Upper lobe of left lung (tissue), 4 donors: ENCODE measurements at regions not wholly inside any gene's neighbourhood (a gene's known extent, or its start where the extent isn't known, plus 50 kb on each side); places are given as distances from the start of the nearest gene placed in this dataset.

Experiments
- EP300 ChIP-seq, 4 donors: sonication (generic); formaldehyde crosslinking; IDR thresholded peaks; one replicate each; pipeline ENCODE4 v1.5.1; 2017; ENCODE audit warnings: antibody characterized with exemption in 4 of 4, control low read depth in 2 of 4
- POLR2A ChIP-seq, 4 donors: fragments of 450-650 bp; IDR thresholded peaks; one replicate each; pipeline ENCODE4 v1.5.1; 2016 to 2017; ENCODE audit warnings: antibody characterized with exemption in 4 of 4, mild to moderate bottlenecking in 2 of 4
- POLR2AphosphoS5 ChIP-seq, 2 donors: sonication (generic); formaldehyde crosslinking; IDR thresholded peaks; one replicate each; pipeline ENCODE4 v1.5.1; 2017; ENCODE audit warnings: antibody characterized with exemption in 2 of 2
- TF ChIP-seq, protein P1 (sequence below), 6 experiments: fragments of 450-650 bp in 4 of 6; fragments of 200-600 bp in 2 of 6; sonication (generic) in 2 of 6; IDR thresholded peaks; one replicate each; pipeline ENCODE4 v1.5.1; 2016 to 2019; ENCODE audit warnings: antibody characterized with exemption in 6 of 6

DNA sequence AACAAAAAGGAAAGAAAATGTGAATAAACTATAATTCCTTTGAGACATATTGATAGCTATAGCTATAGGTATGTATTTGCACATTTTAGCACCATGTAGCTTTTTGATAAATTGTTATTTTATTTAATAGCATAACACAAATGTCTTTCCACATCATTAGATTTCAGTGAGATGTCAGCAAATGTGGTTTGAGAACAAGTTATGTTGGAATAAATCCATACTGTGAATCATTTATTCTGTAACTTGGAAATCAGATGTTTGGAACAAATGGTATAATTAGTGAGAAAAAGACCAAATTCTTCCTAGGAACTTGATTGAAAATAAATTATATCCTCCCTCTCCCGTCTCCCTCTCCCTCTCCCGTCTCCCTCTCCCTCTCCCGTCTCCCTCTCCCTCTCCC, 62.8 kb downstream of the NABP1 start:
- no peak for TF ChIP-seq POLR2A (IDR thresholded peaks at IDR 0.05)
- TF ChIP-seq POLR2AphosphoS5 (IDR thresholded peaks at IDR 0.05): no peak
- TF ChIP-seq, protein P1, sequence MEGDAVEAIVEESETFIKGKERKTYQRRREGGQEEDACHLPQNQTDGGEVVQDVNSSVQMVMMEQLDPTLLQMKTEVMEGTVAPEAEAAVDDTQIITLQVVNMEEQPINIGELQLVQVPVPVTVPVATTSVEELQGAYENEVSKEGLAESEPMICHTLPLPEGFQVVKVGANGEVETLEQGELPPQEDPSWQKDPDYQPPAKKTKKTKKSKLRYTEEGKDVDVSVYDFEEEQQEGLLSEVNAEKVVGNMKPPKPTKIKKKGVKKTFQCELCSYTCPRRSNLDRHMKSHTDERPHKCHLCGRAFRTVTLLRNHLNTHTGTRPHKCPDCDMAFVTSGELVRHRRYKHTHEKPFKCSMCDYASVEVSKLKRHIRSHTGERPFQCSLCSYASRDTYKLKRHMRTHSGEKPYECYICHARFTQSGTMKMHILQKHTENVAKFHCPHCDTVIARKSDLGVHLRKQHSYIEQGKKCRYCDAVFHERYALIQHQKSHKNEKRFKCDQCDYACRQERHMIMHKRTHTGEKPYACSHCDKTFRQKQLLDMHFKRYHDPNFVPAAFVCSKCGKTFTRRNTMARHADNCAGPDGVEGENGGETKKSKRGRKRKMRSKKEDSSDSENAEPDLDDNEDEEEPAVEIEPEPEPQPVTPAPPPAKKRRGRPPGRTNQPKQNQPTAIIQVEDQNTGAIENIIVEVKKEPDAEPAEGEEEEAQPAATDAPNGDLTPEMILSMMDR (IDR thresholded peaks at IDR 0.05): no peak
- no peak for TF ChIP-seq EP300 (IDR thresholded peaks at IDR 0.05)
